ENCODE measurements at regions not wholly inside any gene's neighbourhood (a gene's known extent, or its start where the extent isn't known, plus 50 kb on each side); places are given as distances from the start of the nearest gene placed in this dataset.

DNA sequence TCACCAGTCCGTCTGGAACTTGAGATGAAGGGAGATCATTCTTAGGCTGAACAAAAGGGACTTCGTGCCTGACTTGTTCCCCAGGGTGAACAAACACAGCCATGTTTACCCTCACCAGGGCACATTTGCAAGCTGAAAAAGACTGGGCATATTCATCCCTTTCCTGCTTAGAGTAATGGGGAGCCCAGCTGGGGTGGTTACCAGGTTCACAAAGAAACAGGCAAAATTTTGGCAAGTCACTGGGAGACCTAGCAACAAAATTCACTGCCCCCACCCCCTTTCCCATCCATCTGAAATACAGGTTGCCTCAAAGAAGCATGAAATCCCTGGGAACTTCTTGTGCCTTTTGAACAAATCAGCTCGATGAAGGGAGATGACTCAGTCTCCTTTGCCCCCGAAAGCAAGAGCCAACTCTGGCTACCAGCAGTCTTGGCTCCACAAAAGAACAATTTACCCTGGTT lies 775.0 kb downstream of the SQOR start:
- TF ChIP-seq, protein P1, sequence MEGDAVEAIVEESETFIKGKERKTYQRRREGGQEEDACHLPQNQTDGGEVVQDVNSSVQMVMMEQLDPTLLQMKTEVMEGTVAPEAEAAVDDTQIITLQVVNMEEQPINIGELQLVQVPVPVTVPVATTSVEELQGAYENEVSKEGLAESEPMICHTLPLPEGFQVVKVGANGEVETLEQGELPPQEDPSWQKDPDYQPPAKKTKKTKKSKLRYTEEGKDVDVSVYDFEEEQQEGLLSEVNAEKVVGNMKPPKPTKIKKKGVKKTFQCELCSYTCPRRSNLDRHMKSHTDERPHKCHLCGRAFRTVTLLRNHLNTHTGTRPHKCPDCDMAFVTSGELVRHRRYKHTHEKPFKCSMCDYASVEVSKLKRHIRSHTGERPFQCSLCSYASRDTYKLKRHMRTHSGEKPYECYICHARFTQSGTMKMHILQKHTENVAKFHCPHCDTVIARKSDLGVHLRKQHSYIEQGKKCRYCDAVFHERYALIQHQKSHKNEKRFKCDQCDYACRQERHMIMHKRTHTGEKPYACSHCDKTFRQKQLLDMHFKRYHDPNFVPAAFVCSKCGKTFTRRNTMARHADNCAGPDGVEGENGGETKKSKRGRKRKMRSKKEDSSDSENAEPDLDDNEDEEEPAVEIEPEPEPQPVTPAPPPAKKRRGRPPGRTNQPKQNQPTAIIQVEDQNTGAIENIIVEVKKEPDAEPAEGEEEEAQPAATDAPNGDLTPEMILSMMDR (conservative IDR thresholded peaks at IDR 0.05 in 1 of 2, IDR thresholded peaks at IDR 0.05 in 1 of 2; ENCODE audit: extremely low read depth in 1 of 2, insufficient read depth in 1 of 2, low read depth in 1 of 2, low read length in 2 of 2) = no peak
- no peak for TF ChIP-seq EZH2 (IDR thresholded peaks at IDR 0.05; ENCODE audit: borderline replicate concordance, low read length)
